Suppressor macrophage treated with lipopolysaccharide for 4 hours (primary cell): ENCODE measurements at regions not wholly inside any gene's neighbourhood (a gene's known extent, or its start where the extent isn't known, plus 50 kb on each side); places are given as distances from the start of the nearest gene placed in this dataset.
"Not testable (repeated sequence)": the region's sequence is repeated elsewhere in the genome, so short reads cannot be mapped to it uniquely, and the experiment has no call there.

Experiments used
- DNase-seq: peaks from one replicate; pipeline ENCODE4 v3.0.0-alpha.2; 2020

- no peak for DNase-seq
Measured at GRCh38 chr9:31715250-31715649, 669.2 kb upstream of the ACO1 start.

DNA sequence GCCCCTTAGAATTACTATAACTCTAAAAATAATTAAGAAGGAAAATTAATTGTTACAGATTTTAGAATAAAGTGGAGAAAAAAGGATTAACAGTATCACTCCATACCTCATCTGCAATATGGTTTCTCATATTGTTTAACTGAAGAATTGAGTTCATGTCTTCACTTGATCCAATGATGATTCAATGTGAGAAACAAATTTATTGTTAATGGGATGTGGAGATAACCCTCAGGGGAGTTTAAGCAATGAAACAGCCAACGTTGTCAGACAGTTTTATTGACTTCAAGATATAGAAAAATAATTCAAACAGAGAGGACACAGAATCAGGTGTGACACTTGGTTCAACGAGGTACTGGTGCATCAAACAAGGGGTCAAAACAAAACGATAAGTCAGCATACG lies 665.2 kb upstream of the ACO1 start:
- no peak for DNase-seq

GRCh38 chr9:31730398-31730797 lies 654.0 kb upstream of the ACO1 start:
- DNase-seq, result no peak

- DNase-seq, result no peak
Measured at GRCh38 chr9:31733166-31733565, 651.3 kb upstream of the ACO1 start.

- DNase-seq, result no peak
Measured at GRCh38 chr9:31736581-31737179, 647.8 kb upstream of the ACO1 start.

- DNase-seq, result no peak
Measured at GRCh38 chr9:31740705-31741104, 643.7 kb upstream of the ACO1 start.

DNA sequence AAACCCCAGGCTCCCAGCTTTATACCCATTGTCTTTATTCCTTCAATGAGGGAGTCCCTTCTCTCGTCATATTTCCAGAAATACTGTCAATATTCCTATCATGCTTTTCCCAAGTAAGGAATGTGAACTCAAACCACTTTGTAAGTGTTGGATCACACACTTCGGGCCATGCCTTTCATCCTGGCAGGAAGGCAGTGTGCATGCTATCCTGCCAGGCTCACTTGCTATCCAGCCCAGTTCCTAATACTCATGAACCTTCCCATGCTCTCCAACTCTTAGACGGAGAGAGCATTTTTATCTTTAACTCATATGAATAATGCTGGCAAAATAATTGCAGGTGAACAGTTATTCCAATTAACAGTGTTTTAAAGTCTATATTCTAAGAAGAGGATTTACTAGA lies 639.9 kb upstream of the ACO1 start:
- DNase-seq, result no peak

- no peak for DNase-seq
Measured at GRCh38 chr9:31745468-31745867, 639.0 kb upstream of the ACO1 start.

GRCh38 chr9:31745886-31746285 lies 638.6 kb upstream of the ACO1 start:
- DNase-seq, result no peak

- DNase-seq, result no peak
Measured at GRCh38 chr9:31753756-31754155, 630.7 kb upstream of the ACO1 start.

GRCh38 chr9:31759703-31760102 lies 624.7 kb upstream of the ACO1 start:
- DNase-seq, result no peak

- DNase-seq, result not testable (repeated sequence)
Measured at GRCh38 chr9:31774021-31774420, 610.4 kb upstream of the ACO1 start.

- no peak for DNase-seq
Measured at GRCh38 chr9:31774571-31774970, 609.9 kb upstream of the ACO1 start.

GRCh38 chr9:31776471-31776870 lies 608.0 kb upstream of the ACO1 start:
- DNase-seq, result no peak

DNA sequence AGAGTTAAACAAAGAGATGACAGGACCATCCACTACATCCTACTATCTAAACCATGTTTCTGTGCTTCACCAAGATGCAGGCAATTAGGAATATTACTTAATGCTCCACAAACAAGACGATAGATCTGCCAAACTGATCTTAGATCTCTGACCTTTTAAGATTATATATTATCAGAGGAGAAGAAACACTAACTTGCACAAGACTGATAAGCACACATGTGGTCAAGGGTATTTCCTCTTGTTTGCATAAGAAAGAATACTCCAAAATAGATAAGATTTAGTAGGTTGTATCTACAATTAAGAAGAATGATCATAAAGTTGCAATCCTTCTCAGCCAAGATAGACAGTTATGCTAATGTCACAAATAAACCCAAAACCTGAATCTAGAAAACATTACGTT lies 601.0 kb upstream of the ACO1 start:
- DNase-seq, result no peak

- no peak for DNase-seq
Measured at GRCh38 chr9:31790720-31791119, 593.7 kb upstream of the ACO1 start.

- DNase-seq, result no peak
Measured at GRCh38 chr9:31799953-31800609, 584.4 kb upstream of the ACO1 start.

GRCh38 chr9:31807574-31808256 lies 576.7 kb upstream of the ACO1 start:
- DNase-seq, result no peak

- no peak for DNase-seq
Measured at GRCh38 chr9:31808766-31809165, 575.7 kb upstream of the ACO1 start.

GRCh38 chr9:31820426-31820825 lies 564.0 kb upstream of the ACO1 start:
- no peak for DNase-seq

DNA sequence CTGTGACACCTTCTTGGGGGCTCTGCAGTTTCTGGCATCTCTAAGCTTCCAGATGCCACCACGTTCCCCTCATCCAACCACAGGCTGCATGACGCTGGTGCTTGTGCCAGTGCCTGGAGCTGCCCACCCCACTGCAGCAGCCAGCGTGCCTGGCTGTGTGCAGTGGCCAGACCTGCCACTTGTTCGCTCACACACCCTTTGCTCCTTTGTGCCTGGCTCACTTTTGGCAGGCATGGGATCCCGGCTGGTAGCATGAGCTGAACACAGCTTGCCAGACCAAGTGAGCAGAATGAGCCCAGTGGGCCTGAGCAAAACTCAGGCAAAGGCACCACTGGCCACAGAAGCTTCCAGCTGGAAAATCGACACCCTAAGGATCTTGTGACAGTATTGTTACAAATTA lies 562.9 kb upstream of the ACO1 start:
- no peak for DNase-seq

- DNase-seq, result no peak
Measured at GRCh38 chr9:31823365-31823764, 561.1 kb upstream of the ACO1 start.

DNA sequence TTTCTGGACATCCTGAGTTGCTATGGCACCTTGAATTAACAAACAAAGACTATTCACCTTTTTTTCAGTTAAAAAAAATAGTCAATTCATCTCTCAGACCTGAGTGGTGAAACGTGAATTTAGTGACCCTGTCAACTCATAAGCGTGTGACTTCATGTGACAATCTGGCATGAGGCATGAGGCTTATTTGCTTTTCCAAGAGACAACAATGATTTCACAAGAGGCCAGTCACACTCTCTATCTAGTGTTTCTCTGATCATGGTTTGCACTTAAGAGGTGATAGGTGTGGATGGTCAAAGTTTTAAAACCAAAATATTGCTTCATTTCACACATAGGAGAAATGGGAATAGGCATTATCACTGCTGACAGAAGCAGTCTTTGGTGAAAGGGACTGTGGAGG lies 559.6 kb upstream of the ACO1 start:
- DNase-seq, result no peak

DNA sequence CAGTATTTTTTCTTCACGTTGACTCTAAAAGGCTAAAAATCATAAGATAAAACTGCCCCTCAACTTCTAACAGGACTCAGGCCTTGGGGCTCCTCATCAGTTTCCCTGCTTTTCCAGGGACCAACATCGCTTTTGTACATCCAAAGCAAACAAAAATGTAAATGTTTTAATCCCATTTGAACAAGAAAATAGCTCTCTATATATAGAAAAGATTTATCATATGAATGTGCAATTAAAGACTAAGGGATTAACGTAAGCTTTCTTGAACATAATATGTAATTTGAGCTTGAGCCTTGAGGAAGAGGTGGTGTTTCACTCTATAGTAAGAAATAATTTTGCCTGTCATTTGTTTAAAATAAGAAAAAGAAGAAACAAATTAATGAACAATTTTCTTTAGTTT lies 547.2 kb upstream of the ACO1 start:
- DNase-seq, result no peak

DNA sequence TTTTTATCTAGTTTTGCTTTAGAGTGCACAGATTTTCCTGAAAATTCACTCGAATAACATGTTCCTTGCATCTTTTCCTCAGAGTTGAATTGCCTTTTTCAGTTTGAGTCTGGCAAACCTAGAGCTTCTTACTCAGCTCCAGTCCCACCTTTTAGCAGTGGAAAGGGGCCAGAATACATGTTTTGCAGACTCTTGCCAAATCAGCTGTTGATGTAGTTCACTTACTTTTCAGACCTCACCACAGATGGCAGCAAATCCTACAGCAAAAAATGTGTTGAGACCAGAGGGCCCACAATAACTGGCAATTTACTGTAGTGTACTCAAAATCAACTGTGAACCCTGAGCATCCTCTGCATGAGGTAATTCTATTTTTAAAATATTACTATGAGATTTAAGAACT lies 545.2 kb upstream of the ACO1 start:
- no peak for DNase-seq
